HEK293 (cell line): ENCODE measurements at regions not wholly inside any gene's neighbourhood (a gene's known extent, or its start where the extent isn't known, plus 50 kb on each side); places are given as distances from the start of the nearest gene placed in this dataset.

Experiments used
- CTCF ChIA-PET: fragments of 350-600 bp; formaldehyde crosslinking; extraction: SDS; loops from one replicate; lab custom pipeline; 2021; ENCODE audit warnings: antibody characterized with exemption; lab: Yijun Ruan, JAX
- POLR2A ChIA-PET: fragments of 300-600 bp; formaldehyde crosslinking; extraction: SDS; loops from one replicate; lab custom pipeline; 2020; ENCODE audit warnings: antibody characterized with exemption, inconsistent platforms; lab: Yijun Ruan, JAX
- H3K27ac ChIP-seq: fragments of 200-500 bp; sonication (Bioruptor generic); 2 replicates; pipeline ENCODE4 v1.5.1; 2014; ENCODE audit warnings: low read depth, low read length, control low read depth, inconsistent platforms; ENCODE audit errors: extremely low read depth
- H3K36me3 ChIP-seq, 2 experiments: fragments of 200-500 bp in 1 of 2; sonication (Bioruptor generic) in 1 of 2; 1 replicate in 1 of 2; 2 replicates in 1 of 2; pipeline ENCODE4 v1.5.1; 2014 to 2017; ENCODE audit warnings: inconsistent platforms in 2 of 2, low read length in 2 of 2; ENCODE audit not compliant: control insufficient read depth in 2 of 2, insufficient read depth in 1 of 2
- H3K4me1 ChIP-seq: fragments of 200-500 bp; sonication (Bioruptor generic); 2 replicates; pipeline ENCODE4 v1.5.1; 2014; ENCODE audit warnings: mild to moderate bottlenecking, low read length, inconsistent platforms; ENCODE audit not compliant: control insufficient read depth, insufficient read depth
- H3K4me3 ChIP-seq: 2 replicates; pipeline ENCODE4 v1.5.1; 2011; ENCODE audit warnings: low read depth, mild to moderate bottlenecking, control low read depth, low read length, moderate library complexity
- H3K9me3 ChIP-seq: fragments of 200-500 bp; sonication (Bioruptor generic); 2 replicates; pipeline ENCODE4 v1.5.1; 2014; ENCODE audit warnings: low read depth, low read length, inconsistent platforms; ENCODE audit not compliant: control insufficient read depth, insufficient read depth
- ATF2 ChIP-seq: fragments of 450-650 bp; formaldehyde crosslinking; IDR thresholded peaks from 2 replicates; pipeline ENCODE4 v1.5.1; 2016; ENCODE audit warnings: missing biosample characterization, missing genetic modification characterization, low read depth
- GLIS1 ChIP-seq: fragments of 450-650 bp; formaldehyde crosslinking; IDR thresholded peaks from 2 replicates; pipeline ENCODE4 v1.5.1; 2016; ENCODE audit warnings: missing biosample characterization, missing genetic modification characterization
- GLIS2 ChIP-seq: fragments of 450-650 bp; formaldehyde crosslinking; IDR thresholded peaks from 2 replicates; pipeline ENCODE4 v1.5.1; 2016; ENCODE audit warnings: missing biosample characterization, missing genetic modification characterization
- HOXD13 ChIP-seq: sonication (generic); formaldehyde crosslinking; IDR thresholded peaks from 2 replicates; pipeline ENCODE4 v1.8.0; 2022; ENCODE audit warnings: missing genetic modification reagents, borderline replicate concordance
- PRDM4 ChIP-seq: fragments of 450-650 bp; formaldehyde crosslinking; IDR thresholded peaks from 2 replicates; pipeline ENCODE4 v1.5.1; 2017; ENCODE audit warnings: missing biosample characterization, missing genetic modification characterization
- TCF7L2 ChIP-seq: IDR thresholded peaks from 2 replicates; pipeline ENCODE4 v1.6.1; 2011; ENCODE audit warnings: low read depth, mild to moderate bottlenecking, inconsistent platforms, low read length, moderate library complexity, borderline replicate concordance
- YY2 ChIP-seq: fragments of 450-650 bp; formaldehyde crosslinking; IDR thresholded peaks from 2 replicates; pipeline ENCODE4 v1.5.1; 2016; ENCODE audit warnings: missing biosample characterization, missing genetic modification characterization
- ZBTB1 ChIP-seq: fragments of 450-650 bp; formaldehyde crosslinking; IDR thresholded peaks from 2 replicates; pipeline ENCODE4 v1.5.1; 2016; ENCODE audit warnings: missing biosample characterization, missing genetic modification characterization
- ZBTB7A ChIP-seq: fragments of 450-650 bp; formaldehyde crosslinking; IDR thresholded peaks from 2 replicates; pipeline ENCODE4 v1.5.1; 2016; ENCODE audit warnings: low read depth, missing biosample characterization, missing genetic modification characterization
- ZIC2 ChIP-seq: fragments of 450-650 bp; formaldehyde crosslinking; IDR thresholded peaks from 2 replicates; pipeline ENCODE4 v1.5.1; 2016; ENCODE audit warnings: missing biosample characterization, missing genetic modification characterization
- ZNF19 ChIP-seq: fragments of 450-650 bp; formaldehyde crosslinking; IDR thresholded peaks from 2 replicates; pipeline ENCODE4; 2016; ENCODE audit warnings: missing biosample characterization, missing genetic modification characterization, low read depth
- ZNF211 ChIP-seq: fragments of 450-650 bp; formaldehyde crosslinking; IDR thresholded peaks from 2 replicates; pipeline ENCODE4 v1.5.1; 2016; ENCODE audit warnings: low read depth, missing biosample characterization, missing genetic modification characterization
- ZNF239 ChIP-seq: fragments of 450-650 bp; formaldehyde crosslinking; IDR thresholded peaks from 2 replicates; pipeline ENCODE4 v1.5.1; 2016; ENCODE audit warnings: missing biosample characterization, missing genetic modification characterization
- ZNF24 ChIP-seq: fragments of 450-650 bp; formaldehyde crosslinking; IDR thresholded peaks from 2 replicates; pipeline ENCODE4 v1.5.1; 2016; ENCODE audit warnings: missing biosample characterization, missing genetic modification characterization
- ZNF292 ChIP-seq: fragments of 450-650 bp; formaldehyde crosslinking; IDR thresholded peaks from 2 replicates; pipeline ENCODE4 v1.5.1; 2016; ENCODE audit warnings: low read depth, missing biosample characterization, missing genetic modification characterization, borderline replicate concordance
- ZNF341 ChIP-seq: fragments of 450-650 bp; formaldehyde crosslinking; IDR thresholded peaks from 2 replicates; pipeline ENCODE4; 2016; ENCODE audit warnings: low read depth, missing biosample characterization, missing genetic modification characterization
- ZNF449 ChIP-seq: fragments of 450-650 bp; formaldehyde crosslinking; IDR thresholded peaks from 2 replicates; pipeline ENCODE4 v1.5.1; 2017; ENCODE audit warnings: missing biosample characterization, mild to moderate bottlenecking, missing genetic modification characterization, moderate library complexity
- ZNF510 ChIP-seq: fragments of 450-650 bp; formaldehyde crosslinking; IDR thresholded peaks from 2 replicates; pipeline ENCODE4 v1.5.1; 2018; ENCODE audit warnings: mild to moderate bottlenecking, missing genetic modification characterization, missing biosample characterization; ENCODE audit not compliant: insufficient replicate concordance
- ZNF549 ChIP-seq: fragments of 450-650 bp; IDR thresholded peaks from 2 replicates; pipeline ENCODE4 v1.5.1; 2018; ENCODE audit warnings: missing biosample characterization, missing genetic modification characterization, mild to moderate bottlenecking, inconsistent platforms, moderate library complexity
- ZNF555 ChIP-seq: fragments of 450-650 bp; formaldehyde crosslinking; conservative IDR thresholded peaks from 2 replicates; pipeline ENCODE4 v1.5.1; 2017; ENCODE audit warnings: missing biosample characterization, mild to moderate bottlenecking, missing genetic modification characterization, inconsistent platforms
- ZNF610 ChIP-seq: fragments of 450-650 bp; formaldehyde crosslinking; IDR thresholded peaks from 2 replicates; pipeline ENCODE4 v1.5.1; 2016; ENCODE audit warnings: missing biosample characterization, missing genetic modification characterization, borderline replicate concordance
- ZNF621 ChIP-seq: fragments of 450-650 bp; formaldehyde crosslinking; IDR thresholded peaks from 2 replicates; pipeline ENCODE4 v1.5.1; 2017; ENCODE audit warnings: missing biosample characterization, missing genetic modification characterization
- ZNF629 ChIP-seq: fragments of 450-650 bp; formaldehyde crosslinking; IDR thresholded peaks from 2 replicates; pipeline ENCODE4 v1.5.1; 2017; ENCODE audit warnings: missing biosample characterization, missing genetic modification characterization
- ZNF701 ChIP-seq: fragments of 450-650 bp; formaldehyde crosslinking; IDR thresholded peaks from 2 replicates; pipeline ENCODE4 v1.5.1; 2016; ENCODE audit warnings: missing biosample characterization, missing genetic modification characterization
- ZNF776 ChIP-seq: fragments of 450-650 bp; formaldehyde crosslinking; IDR thresholded peaks from 2 replicates; pipeline ENCODE4 v1.5.0; 2017; ENCODE audit warnings: missing biosample characterization, missing genetic modification characterization, borderline replicate concordance

GRCh38 chr3:70476174-70476573 lies 163.7 kb upstream of the MDFIC2 start (continued):
- TF ChIP-seq ATF2 (tag by site-specific recombination) (no peak), TCF7L2 (no peak), ZNF19 (tag by site-specific recombination) (no peak), PRDM4 (tag by site-specific recombination) (no peak)

GRCh38 chr3:70471464-70472342 lies 159.3 kb upstream of the MDFIC2 start:
- H3K36me3 ChIP-seq, result no peaks in the 10 kb centered on the region
- ChIA-PET CTCF (interaction anchor here (0.8 kb wide), 1 partner anchor 139 kb away, joined by 3 read pairs; no protein-coding TSS in a partner anchor), POLR2A (no interaction called here)
- TF ChIP-seq ZBTB1 (tag by site-specific recombination) (no peak), ZNF610 (tag by site-specific recombination) (peak; percentile 94), HOXD13 (CRISPR knock-in tag) (no peak), ZNF449 (no peak), ZNF701 (tag by site-specific recombination) (no peak), ZNF629 (tag by site-specific recombination) (no peak), ZNF24 (tag by site-specific recombination) (no peak), GLIS1 (no peak), ZNF621 (tag by site-specific recombination) (no peak)
- H3K4me1 ChIP-seq, result no peaks in the 10 kb centered on the region
- no peaks in the 10 kb centered on the region for H3K9me3 ChIP-seq
- H3K4me3 ChIP-seq, result no peak overlapping the region
- no peak overlapping the region for H3K27ac ChIP-seq

- Histone ChIP-seq H3K4me3 (no peak overlapping the region), H3K36me3 (no peaks in the 10 kb centered on the region), H3K9me3 (no peaks in the 10 kb centered on the region)
- no peak for TF ChIP-seq YY2 (tag by site-specific recombination)
- no peak for TF ChIP-seq ZNF701 (tag by site-specific recombination)
- no peak for TF ChIP-seq ZNF510 (tag by site-specific recombination)
- TF ChIP-seq ZNF239 (tag by site-specific recombination), result no peak
- TF ChIP-seq ZNF341 (tag by site-specific recombination), result no peak
- TF ChIP-seq GLIS2 (tag by site-specific recombination), result no peak
- no peak for TF ChIP-seq ZNF449
- no peak for TF ChIP-seq ZNF776 (tag by site-specific recombination)
- TF ChIP-seq ZNF549 (tag by site-specific recombination), result no peak
- no peak for TF ChIP-seq ZBTB7A
- TF ChIP-seq ZIC2, result no peak
- TF ChIP-seq ZNF555 (tag by site-specific recombination), result no peak
- TF ChIP-seq ZNF292, result no peak
- no peak for TF ChIP-seq ZNF211 (tag by site-specific recombination)
- TF ChIP-seq, all 188 proteins: peak for 0
- POLR2A ChIA-PET, result no interaction called here
- Histone ChIP-seq H3K4me1 (no peaks in the 10 kb centered on the region), H3K27ac (no peak overlapping the region)
- CTCF ChIA-PET, result no interaction called here
Measured at GRCh38 chr3:70466096-70466495, 153.7 kb upstream of the MDFIC2 start.
